ENCODE measurements at regions not wholly inside any gene's neighbourhood (a gene's known extent, or its start where the extent isn't known, plus 50 kb on each side); places are given as distances from the start of the nearest gene placed in this dataset.

DNA sequence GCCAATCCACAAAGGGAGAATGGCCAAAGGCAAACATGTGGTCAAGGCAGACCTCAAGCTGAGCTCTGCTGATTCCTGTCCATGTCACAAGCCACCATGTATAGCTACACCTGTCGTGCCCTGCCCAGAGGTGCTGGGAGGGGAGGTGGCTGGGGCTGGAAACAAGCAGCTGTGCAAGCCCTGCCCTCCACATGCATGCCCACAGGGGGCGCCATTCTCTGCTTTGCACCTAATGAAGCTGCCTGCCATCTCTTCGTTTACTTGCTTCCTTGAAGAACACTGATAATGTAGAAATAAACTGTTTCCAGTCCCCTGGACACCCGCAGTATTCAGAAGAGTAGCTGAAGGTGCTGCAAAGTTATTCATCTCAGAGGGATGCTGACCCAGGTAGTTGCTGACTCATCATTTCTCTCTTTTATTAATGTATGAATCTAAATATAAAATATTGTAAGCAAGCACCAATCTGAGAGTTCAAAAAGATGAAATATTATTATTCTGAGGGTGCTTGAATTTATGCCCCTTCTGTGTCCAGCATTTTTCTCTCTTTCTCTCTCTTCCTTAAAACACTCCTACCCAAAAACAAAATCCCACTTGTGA is 278.6 kb downstream of the ADGRA3 start:
- Histone ChIP-seq H3K27ac (no peak overlapping the region), H3K27me3 (no peaks in the 10 kb centered on the region), H3K4me3 (peak overlapping the region in 1 of 3 donors; percentile 16), H3K4me1 (no peaks in the 10 kb centered on the region), H3K9me3 (no peaks in the 10 kb centered on the region), H3K36me3 (no peaks in the 10 kb centered on the region)
- intact Hi-C loops (cut with DNase I; ENCODE audit: low total_unique reads) = no loop called here
- TF ChIP-seq POLR2AphosphoS5 (IDR thresholded peaks at IDR 0.05) (no peak), POLR2A (IDR thresholded peaks at IDR 0.05) (no peak), CTCF (IDR thresholded peaks at IDR 0.05) (no peak)
- DNase-seq (ENCODE audit: low spot score in 2 of 2) = no peak

DNA sequence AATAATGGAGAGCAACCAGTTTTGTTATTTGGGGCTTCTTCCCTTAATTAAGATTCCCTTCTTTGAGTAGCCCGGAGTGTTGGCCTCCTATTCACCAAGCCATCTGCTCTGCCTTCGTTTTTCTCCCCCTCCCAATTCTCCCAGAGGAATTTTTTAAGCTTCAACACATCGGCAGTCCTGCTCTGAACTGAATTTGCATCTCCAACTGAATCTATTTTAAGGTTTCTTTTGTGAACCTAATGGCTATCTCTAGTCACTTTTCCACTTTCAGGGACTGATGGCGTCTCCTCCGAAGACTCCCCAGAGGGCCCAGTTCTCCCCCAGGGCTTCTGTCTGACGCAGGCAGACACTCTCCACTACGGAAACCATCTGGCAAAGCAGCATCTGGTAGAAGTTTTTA is 280.2 kb downstream of the ADGRA3 start:
- H3K27me3 ChIP-seq = no peaks in the 10 kb centered on the region
- intact Hi-C loops (cut with DNase I; ENCODE audit: low total_unique reads) = no loop called here
- DNase-seq (ENCODE audit: low spot score in 2 of 2) = no peak
- H3K9me3 ChIP-seq = no peaks in the 10 kb centered on the region
- no peaks in the 10 kb centered on the region for H3K36me3 ChIP-seq
- no peak overlapping the region for H3K4me3 ChIP-seq
- TF ChIP-seq POLR2A (IDR thresholded peaks at IDR 0.05) = no peak
- TF ChIP-seq POLR2AphosphoS5 (IDR thresholded peaks at IDR 0.05) = no peak
- TF ChIP-seq CTCF (IDR thresholded peaks at IDR 0.05) = no peak
- no peaks in the 10 kb centered on the region for H3K4me1 ChIP-seq
- H3K27ac ChIP-seq = no peak overlapping the region

DNA sequence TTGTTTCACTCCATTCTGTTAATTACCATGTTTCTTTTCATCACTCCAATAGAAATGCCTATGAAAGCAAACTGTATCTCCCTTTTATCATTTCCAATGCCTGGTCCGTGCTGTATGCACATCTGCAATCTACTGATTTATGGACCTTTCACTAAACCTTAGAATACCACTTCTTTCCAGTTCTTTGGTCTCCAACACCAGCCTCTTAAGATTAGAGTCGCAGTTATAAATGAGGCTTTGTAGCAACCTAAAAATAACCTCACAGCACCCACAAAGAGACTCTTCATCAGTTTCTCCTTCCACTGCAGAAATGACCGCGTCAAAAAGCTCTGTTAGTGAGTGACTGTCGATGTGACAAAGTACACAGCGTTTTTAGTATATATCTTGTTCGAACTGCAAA is 282.6 kb downstream of the ADGRA3 start:
- H3K36me3 ChIP-seq = no peaks in the 10 kb centered on the region
- no peaks in the 10 kb centered on the region for H3K9me3 ChIP-seq
- no peak overlapping the region for H3K4me3 ChIP-seq
- TF ChIP-seq POLR2A (IDR thresholded peaks at IDR 0.05) (no peak), POLR2AphosphoS5 (IDR thresholded peaks at IDR 0.05) (no peak), CTCF (IDR thresholded peaks at IDR 0.05) (no peak)
- no peaks in the 10 kb centered on the region for H3K27me3 ChIP-seq
- no peak for DNase-seq (ENCODE audit: low spot score in 2 of 2)
- no peaks in the 10 kb centered on the region for H3K4me1 ChIP-seq
- intact Hi-C loops (cut with DNase I; ENCODE audit: low total_unique reads) = no loop called here
- H3K27ac ChIP-seq = no peak overlapping the region

DNA sequence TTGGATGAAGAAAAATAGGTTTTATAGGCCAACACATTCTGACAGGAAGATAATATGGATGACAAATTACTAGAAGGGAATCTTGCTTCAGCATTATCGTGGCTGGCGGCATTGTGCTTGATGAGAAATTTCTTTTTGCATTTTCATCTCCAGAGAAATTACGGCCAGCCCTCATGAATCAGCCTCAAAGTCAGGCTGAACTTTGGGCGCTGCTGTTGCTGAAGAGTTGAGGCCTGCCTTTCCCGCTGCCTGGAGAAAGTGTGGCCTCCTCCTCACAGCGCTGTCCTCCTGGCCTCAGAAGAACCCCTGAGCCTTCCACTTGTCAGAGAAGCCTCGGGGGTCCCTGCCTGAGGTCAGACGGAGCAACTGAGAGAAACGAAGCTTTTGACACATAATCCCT is 272.4 kb upstream of the KCNIP4 start:
- H3K27me3 ChIP-seq = no peaks in the 10 kb centered on the region
- no peak overlapping the region for H3K27ac ChIP-seq
- no peak for DNase-seq (ENCODE audit: low spot score in 2 of 2)
- no peaks in the 10 kb centered on the region for H3K4me1 ChIP-seq
- TF ChIP-seq CTCF (IDR thresholded peaks at IDR 0.05) = no peak
- no peak for TF ChIP-seq POLR2AphosphoS5 (IDR thresholded peaks at IDR 0.05)
- no peak for TF ChIP-seq POLR2A (IDR thresholded peaks at IDR 0.05)
- H3K4me3 ChIP-seq = no peak overlapping the region
- H3K36me3 ChIP-seq = no peaks in the 10 kb centered on the region
- no peaks in the 10 kb centered on the region for H3K9me3 ChIP-seq
- intact Hi-C loops (cut with DNase I; ENCODE audit: low total_unique reads) = no loop called here

- Histone ChIP-seq H3K4me3 (no peak overlapping the region), H3K36me3 (no peaks in the 10 kb centered on the region), H3K9me3 (no peaks in the 10 kb centered on the region), H3K27me3 (no peaks in the 10 kb centered on the region), H3K4me1 (no peaks in the 10 kb centered on the region), H3K27ac (no peak overlapping the region)
- intact Hi-C loops (cut with DNase I; ENCODE audit: low total_unique reads) = no loop called here
- TF ChIP-seq POLR2AphosphoS5 (IDR thresholded peaks at IDR 0.05) (no peak), POLR2A (IDR thresholded peaks at IDR 0.05) (no peak), CTCF (IDR thresholded peaks at IDR 0.05) (no peak)
- DNase-seq (ENCODE audit: low spot score in 2 of 2) = no peak
Measured at GRCh38 chr4:22217480-22217879, 268.9 kb upstream of the KCNIP4 start.
